ENCODE measurements at regions not wholly inside any gene's neighbourhood (a gene's known extent, or its start where the extent isn't known, plus 50 kb on each side); places are given as distances from the start of the nearest gene placed in this dataset.

- no peak for DNase-seq (ENCODE audit: extremely low spot score)
- Histone ChIP-seq H3K4me3 (ENCODE audit: low read depth, low read length) (no peak overlapping the region), H3K36me3 (ENCODE audit: insufficient read depth) (no peaks in the 10 kb centered on the region), H3K27ac (ENCODE audit: low read depth) (no peak overlapping the region), H3K4me1 (ENCODE audit: insufficient read depth) (no peaks in the 10 kb centered on the region)
- WGBS = 27% methylated on average over 11 of the region's 11 CpGs
Observed at GRCh38 chr14:54329082-54329695, 67.6 kb upstream of the CDKN3 start.

GRCh38 chr14:54330876-54331275 is 65.9 kb upstream of the CDKN3 start:
- DNase-seq (ENCODE audit: extremely low spot score) = no peak
- Histone ChIP-seq H3K4me3 (ENCODE audit: low read depth, low read length) (no peak overlapping the region), H3K27ac (ENCODE audit: low read depth) (no peak overlapping the region), H3K4me1 (ENCODE audit: insufficient read depth) (no peaks in the 10 kb centered on the region), H3K36me3 (ENCODE audit: insufficient read depth) (no peaks in the 10 kb centered on the region)
- WGBS = 71% methylated on average over 5 of the region's 5 CpGs

GRCh38 chr14:54331516-54331915 is 65.3 kb upstream of the CDKN3 start:
- H3K36me3 ChIP-seq (ENCODE audit: insufficient read depth) = no peaks in the 10 kb centered on the region
- 57% methylated on average over 5 of the region's 5 CpGs for WGBS
- no peak overlapping the region for H3K4me3 ChIP-seq (ENCODE audit: low read depth, low read length)
- no peaks in the 10 kb centered on the region for H3K4me1 ChIP-seq (ENCODE audit: insufficient read depth)
- no peak overlapping the region for H3K27ac ChIP-seq (ENCODE audit: low read depth)
- DNase-seq (ENCODE audit: extremely low spot score) = no peak

GRCh38 chr14:54332490-54332889 is 64.3 kb upstream of the CDKN3 start:
- 81% methylated on average over 6 of the region's 6 CpGs for WGBS
- H3K36me3 ChIP-seq (ENCODE audit: insufficient read depth) = no peaks in the 10 kb centered on the region
- no peaks in the 10 kb centered on the region for H3K4me1 ChIP-seq (ENCODE audit: insufficient read depth)
- DNase-seq (ENCODE audit: extremely low spot score) = no peak
- no peak overlapping the region for H3K27ac ChIP-seq (ENCODE audit: low read depth)
- H3K4me3 ChIP-seq (ENCODE audit: low read depth, low read length) = no peak overlapping the region

- Histone ChIP-seq H3K4me3 (ENCODE audit: low read depth, low read length) (no peak overlapping the region), H3K36me3 (ENCODE audit: insufficient read depth) (no peaks in the 10 kb centered on the region), H3K4me1 (ENCODE audit: insufficient read depth) (no peaks in the 10 kb centered on the region), H3K27ac (ENCODE audit: low read depth) (no peak overlapping the region)
- WGBS = 60% methylated on average over 4 of the region's 4 CpGs
- no peak for DNase-seq (ENCODE audit: extremely low spot score)
Observed at GRCh38 chr14:54333511-54333910, 63.3 kb upstream of the CDKN3 start.

GRCh38 chr14:54335569-54336155 is 61.1 kb upstream of the CDKN3 start:
- H3K36me3 ChIP-seq (ENCODE audit: insufficient read depth) = no peaks in the 10 kb centered on the region
- DNase-seq (ENCODE audit: extremely low spot score) = no peak
- H3K4me3 ChIP-seq (ENCODE audit: low read depth, low read length) = no peak overlapping the region
- no peak overlapping the region for H3K27ac ChIP-seq (ENCODE audit: low read depth)
- no peaks in the 10 kb centered on the region for H3K4me1 ChIP-seq (ENCODE audit: insufficient read depth)
- 96% methylated on average over 2 of the region's 2 CpGs for WGBS

GRCh38 chr14:54337314-54337713 is 59.5 kb upstream of the CDKN3 start:
- no peaks in the 10 kb centered on the region for H3K36me3 ChIP-seq (ENCODE audit: insufficient read depth)
- H3K4me3 ChIP-seq (ENCODE audit: low read depth, low read length) = no peak overlapping the region
- WGBS = 88% methylated on average over 10 of the region's 10 CpGs
- no peak overlapping the region for H3K27ac ChIP-seq (ENCODE audit: low read depth)
- DNase-seq (ENCODE audit: extremely low spot score) = no peak
- no peaks in the 10 kb centered on the region for H3K4me1 ChIP-seq (ENCODE audit: insufficient read depth)

GRCh38 chr14:54338696-54339317 is 58.0 kb upstream of the CDKN3 start:
- H3K4me1 ChIP-seq (ENCODE audit: insufficient read depth) = no peaks in the 10 kb centered on the region
- WGBS = 40% methylated on average over 6 of the region's 6 CpGs
- H3K36me3 ChIP-seq (ENCODE audit: insufficient read depth) = no peaks in the 10 kb centered on the region
- no peak for DNase-seq (ENCODE audit: extremely low spot score)
- no peak overlapping the region for H3K27ac ChIP-seq (ENCODE audit: low read depth)
- H3K4me3 ChIP-seq (ENCODE audit: low read depth, low read length) = no peak overlapping the region

GRCh38 chr14:54339771-54340170 is 57.0 kb upstream of the CDKN3 start:
- Histone ChIP-seq H3K4me1 (ENCODE audit: insufficient read depth) (no peaks in the 10 kb centered on the region), H3K4me3 (ENCODE audit: low read depth, low read length) (no peak overlapping the region), H3K36me3 (ENCODE audit: insufficient read depth) (no peaks in the 10 kb centered on the region), H3K27ac (ENCODE audit: low read depth) (no peak overlapping the region)
- DNase-seq (ENCODE audit: extremely low spot score) = no peak
- 94% methylated on average over 2 of the region's 2 CpGs for WGBS

GRCh38 chr14:54342806-54343205 is 54.0 kb upstream of the CDKN3 start:
- H3K36me3 ChIP-seq (ENCODE audit: insufficient read depth) = no peaks in the 10 kb centered on the region
- H3K4me3 ChIP-seq (ENCODE audit: low read depth, low read length) = no peak overlapping the region
- H3K4me1 ChIP-seq (ENCODE audit: insufficient read depth) = no peaks in the 10 kb centered on the region
- no peak for DNase-seq (ENCODE audit: extremely low spot score)
- 82% methylated on average over 3 of the region's 3 CpGs for WGBS
- H3K27ac ChIP-seq (ENCODE audit: low read depth) = no peak overlapping the region

- Histone ChIP-seq H3K27ac (ENCODE audit: low read depth) (no peak overlapping the region), H3K36me3 (ENCODE audit: insufficient read depth) (no peaks in the 10 kb centered on the region), H3K4me3 (ENCODE audit: low read depth, low read length) (no peak overlapping the region), H3K4me1 (ENCODE audit: insufficient read depth) (no peaks in the 10 kb centered on the region)
- no peak for DNase-seq (ENCODE audit: extremely low spot score)
- 75% methylated on average over 18 of the region's 18 CpGs for WGBS
Observed at GRCh38 chr14:54343272-54344121, 53.3 kb upstream of the CDKN3 start.

GRCh38 chr14:54344445-54344844 is 52.4 kb upstream of the CDKN3 start:
- no peak for DNase-seq (ENCODE audit: extremely low spot score)
- Histone ChIP-seq H3K4me1 (ENCODE audit: insufficient read depth) (no peaks in the 10 kb centered on the region), H3K4me3 (ENCODE audit: low read depth, low read length) (no peak overlapping the region), H3K27ac (ENCODE audit: low read depth) (no peak overlapping the region), H3K36me3 (ENCODE audit: insufficient read depth) (no peaks in the 10 kb centered on the region)
- WGBS = 63% methylated on average over 6 of the region's 6 CpGs

GRCh38 chr14:54346257-54346656 is 50.5 kb upstream of the CDKN3 start:
- no peak for DNase-seq (ENCODE audit: extremely low spot score)
- Histone ChIP-seq H3K36me3 (ENCODE audit: insufficient read depth) (no peaks in the 10 kb centered on the region), H3K4me3 (ENCODE audit: low read depth, low read length) (no peak overlapping the region), H3K27ac (ENCODE audit: low read depth) (no peak overlapping the region), H3K4me1 (ENCODE audit: insufficient read depth) (no peaks in the 10 kb centered on the region)
- WGBS = 89% methylated on average over 5 of the region's 5 CpGs
